ENCODE measurements at regions not wholly inside any gene's neighbourhood (a gene's known extent, or its start where the extent isn't known, plus 50 kb on each side); places are given as distances from the start of the nearest gene placed in this dataset.

GRCh38 chr12:126601184-126602170 lies 1536.2 kb downstream of the AACS start:
- no peak for DNase-seq (ENCODE audit: low spot score)

DNA sequence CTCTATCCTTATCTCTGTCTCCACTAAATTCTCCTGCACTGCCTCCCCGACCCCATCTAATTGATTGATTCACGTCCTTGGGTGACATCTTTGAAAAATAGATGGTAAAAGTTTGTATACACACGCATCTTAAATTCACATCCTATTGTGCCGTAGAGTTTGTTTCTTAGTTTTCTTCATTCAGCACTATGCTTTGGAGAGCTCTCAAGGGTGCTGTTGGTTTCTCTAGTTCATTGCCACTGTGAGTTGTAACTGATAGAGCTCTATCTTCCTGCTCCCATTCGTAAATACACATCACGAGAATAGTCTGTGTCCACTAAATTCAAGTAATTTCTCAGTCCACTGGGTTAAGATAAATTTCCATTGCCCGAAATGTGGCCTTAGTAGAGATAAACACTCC lies 1537.4 kb downstream of the AACS start:
- no peak for DNase-seq (ENCODE audit: low spot score)

GRCh38 chr12:126607157-126607556 lies 1541.9 kb downstream of the AACS start:
- no peak for DNase-seq (ENCODE audit: low spot score)

- DNase-seq (ENCODE audit: low spot score): no peak
Measured at GRCh38 chr12:126607867-126608266, 1542.6 kb downstream of the AACS start.

- DNase-seq (ENCODE audit: low spot score): no peak
Measured at GRCh38 chr12:126608607-126609175, 1543.5 kb downstream of the AACS start.

DNA sequence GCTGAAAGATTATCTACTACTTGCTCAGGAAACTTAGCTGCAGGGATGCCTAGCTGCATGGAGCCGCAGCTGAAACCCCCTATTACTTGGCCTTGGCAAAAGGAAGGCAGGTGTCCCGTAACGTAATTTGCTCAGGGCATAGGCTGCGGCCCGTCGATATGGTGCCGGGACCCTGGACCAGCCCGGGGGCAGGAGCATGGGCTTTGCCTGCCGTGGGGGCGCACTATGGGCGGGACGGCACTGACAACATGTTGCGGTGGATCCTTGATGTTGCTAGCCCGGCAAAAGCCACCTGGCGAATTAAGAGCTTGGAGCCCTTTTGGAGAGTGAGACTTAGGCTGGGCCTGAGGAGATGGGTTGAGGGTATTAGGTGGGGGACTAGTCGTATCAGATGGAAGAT lies 1551.2 kb downstream of the AACS start:
- DNase-seq (ENCODE audit: low spot score): no peak

GRCh38 chr12:126617312-126617711 lies 1552.1 kb downstream of the AACS start:
- DNase-seq (ENCODE audit: low spot score): no peak

- DNase-seq (ENCODE audit: low spot score): no peak
Measured at GRCh38 chr12:126627596-126627995, 1562.4 kb downstream of the AACS start.

DNA sequence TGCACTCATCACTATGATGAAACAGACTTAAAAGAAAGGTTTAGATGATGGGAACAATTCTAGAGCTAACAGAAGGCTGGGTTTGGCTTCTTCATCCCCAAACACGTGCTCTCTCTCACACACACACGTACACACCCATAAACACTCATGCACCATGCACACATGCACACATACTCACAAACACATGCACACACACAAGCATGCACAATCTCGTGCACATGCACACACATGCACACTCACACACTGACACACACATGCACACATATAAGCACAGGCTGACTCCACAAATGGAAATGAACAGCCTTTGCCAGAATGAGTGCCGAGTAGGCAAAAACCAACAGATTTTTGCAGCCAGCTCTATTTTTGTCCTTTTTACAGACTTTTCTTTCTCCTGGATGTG lies 1571.6 kb downstream of the AACS start:
- no peak for DNase-seq (ENCODE audit: low spot score)

DNA sequence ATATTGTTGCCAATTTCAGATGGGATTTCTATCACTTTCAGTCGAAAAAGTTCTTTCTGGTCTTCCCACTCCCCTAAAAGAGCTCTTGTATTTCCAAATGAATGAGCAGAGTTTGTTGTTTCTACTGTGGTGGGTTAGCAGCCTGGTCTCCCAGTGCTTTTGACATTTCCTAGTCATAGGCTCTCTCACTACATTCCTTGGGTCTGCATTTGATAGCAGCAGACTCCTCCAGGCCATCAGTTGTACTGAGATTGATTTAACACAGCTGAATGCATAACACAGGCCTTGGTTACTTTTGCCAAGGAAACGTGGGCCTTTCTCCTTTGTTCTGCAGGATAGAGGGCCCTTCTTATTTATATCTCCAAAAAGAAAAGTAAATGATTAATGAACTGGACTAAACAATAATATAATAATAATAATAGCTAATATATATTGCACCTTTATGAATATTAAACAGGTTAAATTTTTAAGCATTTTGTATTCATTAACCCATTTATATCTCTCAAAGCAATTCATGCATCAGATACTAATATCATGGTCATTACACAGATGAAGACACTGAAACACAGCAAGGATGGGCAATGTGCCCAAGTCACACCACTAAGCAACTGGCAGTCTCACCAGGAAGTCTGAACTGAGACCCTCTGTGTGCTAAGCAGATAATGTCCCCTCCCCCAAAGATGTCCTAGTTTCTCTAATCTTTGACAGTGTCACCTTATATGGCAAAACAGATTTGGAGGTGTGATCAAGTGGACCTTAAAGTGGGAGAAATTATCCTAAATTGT lies 1579.2 kb downstream of the AACS start:
- no peak for DNase-seq (ENCODE audit: low spot score)

DNA sequence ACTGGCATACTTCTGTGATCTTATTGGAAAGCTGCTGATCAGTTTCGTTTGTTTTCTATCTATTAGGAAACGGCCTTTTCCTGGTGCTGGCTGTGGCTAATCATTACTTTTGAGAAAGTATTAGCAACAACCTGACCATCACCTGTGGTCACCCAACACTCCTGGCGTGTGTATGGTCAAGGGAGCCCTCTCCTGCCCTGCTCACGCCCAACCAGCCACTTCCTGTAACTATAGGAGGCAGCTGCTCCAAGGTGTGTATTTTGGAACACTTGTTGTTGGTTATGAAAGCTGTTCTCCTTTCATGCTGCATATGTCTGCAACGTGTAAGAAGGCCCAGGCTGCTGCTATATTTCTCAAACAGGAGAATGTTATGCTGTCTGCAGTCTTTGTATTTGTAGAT lies 1582.8 kb downstream of the AACS start:
- DNase-seq (ENCODE audit: low spot score): no peak

DNA sequence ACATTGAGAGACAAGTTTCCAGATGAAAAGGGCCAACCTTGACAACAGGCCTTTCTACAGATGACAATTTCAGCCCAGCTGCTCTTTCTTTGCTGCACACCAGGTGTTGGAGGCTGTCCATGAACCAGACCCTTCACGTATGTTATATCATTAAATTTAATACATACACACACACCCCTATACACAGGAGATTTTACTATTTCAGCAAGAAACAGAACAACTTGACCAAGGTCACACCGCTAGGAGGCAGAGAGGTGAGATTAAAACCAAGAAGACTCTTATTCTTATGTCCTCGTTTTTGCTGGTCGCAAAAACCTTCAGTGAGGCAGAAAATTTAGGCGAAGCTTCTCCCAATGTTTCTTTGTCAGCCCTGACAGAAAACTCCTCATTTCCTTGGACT lies 1585.9 kb downstream of the AACS start:
- DNase-seq (ENCODE audit: low spot score): no peak

- DNase-seq (ENCODE audit: low spot score): no peak
Measured at GRCh38 chr12:126663304-126664094, 1598.3 kb downstream of the AACS start.

- no peak for DNase-seq (ENCODE audit: low spot score)
Measured at GRCh38 chr12:126667339-126667738, 1599.6 kb upstream of the TMEM132C start.

- no peak for DNase-seq (ENCODE audit: low spot score)
Measured at GRCh38 chr12:126668538-126668937, 1598.4 kb upstream of the TMEM132C start.

- DNase-seq (ENCODE audit: low spot score): no peak
Measured at GRCh38 chr12:126668961-126669360, 1598.0 kb upstream of the TMEM132C start.

- no peak for DNase-seq (ENCODE audit: low spot score)
Measured at GRCh38 chr12:126676434-126676833, 1590.5 kb upstream of the TMEM132C start.

GRCh38 chr12:126681676-126682075 lies 1585.3 kb upstream of the TMEM132C start:
- DNase-seq (ENCODE audit: low spot score): no peak

DNA sequence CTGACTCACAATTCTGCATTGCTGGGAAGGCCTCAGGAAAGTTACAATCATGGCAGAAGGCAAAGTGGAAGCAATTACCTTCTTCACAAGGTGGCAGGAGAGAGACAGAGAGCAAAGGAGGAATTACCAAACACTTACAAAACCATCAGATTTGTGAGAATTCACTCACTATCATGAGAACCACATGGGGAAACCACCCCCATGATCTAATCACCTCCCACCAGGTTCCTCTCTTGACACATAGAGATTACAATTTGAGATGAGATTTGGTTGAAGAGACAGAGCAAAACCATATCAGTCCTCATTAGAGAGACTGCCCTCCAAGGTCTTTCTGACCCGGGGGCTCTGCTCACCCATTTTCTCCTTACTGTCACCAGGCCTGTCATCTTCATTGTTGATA lies 1582.3 kb upstream of the TMEM132C start:
- DNase-seq (ENCODE audit: low spot score): no peak

DNA sequence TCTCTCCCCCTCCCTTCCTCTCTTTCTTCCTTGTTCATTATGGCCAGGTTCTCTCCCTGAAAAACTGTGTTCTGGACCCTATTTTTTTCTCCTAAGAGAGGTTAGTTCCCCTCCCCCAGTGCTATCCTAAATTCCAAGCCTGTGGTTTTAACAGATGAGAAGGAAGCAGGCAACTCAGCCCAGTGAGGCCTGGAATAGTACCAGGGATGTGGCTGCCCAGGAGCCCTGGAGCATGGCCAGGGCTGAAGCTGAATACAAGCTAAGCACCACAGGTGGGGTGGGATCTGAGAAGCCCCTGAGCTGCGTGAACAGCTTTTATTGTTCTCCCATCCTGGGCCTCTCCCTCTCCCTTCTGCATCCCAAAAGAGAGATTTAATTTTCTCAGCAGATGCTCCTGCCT lies 1581.3 kb upstream of the TMEM132C start:
- DNase-seq (ENCODE audit: low spot score): no peak

DNA sequence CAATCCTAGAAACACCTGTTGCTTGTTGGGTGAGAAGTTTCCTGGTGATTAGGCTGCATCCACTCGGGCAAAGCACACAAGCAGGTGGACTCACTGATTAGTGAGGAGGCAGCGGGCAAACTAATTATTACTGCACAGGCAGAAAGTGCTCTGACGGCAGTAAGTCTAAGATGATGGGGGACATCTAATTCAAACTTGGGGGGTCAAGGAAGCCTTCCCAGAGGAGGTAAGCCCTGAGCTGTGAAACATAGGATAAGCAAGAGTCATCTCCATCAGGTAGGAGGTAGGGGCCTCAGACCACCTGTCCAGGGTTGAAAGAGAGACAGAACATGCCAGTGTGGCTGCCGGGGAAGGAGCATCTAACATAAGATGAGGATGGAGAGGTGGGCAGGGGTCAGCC lies 1578.4 kb upstream of the TMEM132C start:
- DNase-seq (ENCODE audit: low spot score): no peak

- DNase-seq (ENCODE audit: low spot score): no peak
Measured at GRCh38 chr12:126700096-126700495, 1566.9 kb upstream of the TMEM132C start.

Measured in hematopoietic multipotent progenitor cell treated with erythropoietin and hydrocortisone succinate and interleukin-3 and kit ligand, for 17 days (in vitro differentiated cells).